Gastrocnemius medialis (tissue), 4 donors: ENCODE measurements at regions not wholly inside any gene's neighbourhood (a gene's known extent, or its start where the extent isn't known, plus 50 kb on each side); places are given as distances from the start of the nearest gene placed in this dataset.

ENCODE experiments used
- ATAC-seq, 2 donors: fragments of 150-250 bp; one replicate each; pipeline ENCODE4 v1.9.1; 2016
- DNase-seq, 2 donors: peaks; one replicate each; pipeline ENCODE4 v3.0.0-alpha.2; 2019
- H3K27ac ChIP-seq, 4 donors: fragments of 200-600 bp; sonication (generic); 1 replicate in 1 of 4; 2 replicates in 3 of 4; pipeline ENCODE4 v1.5.1; 2016 to 2018; ENCODE audit warnings: mild to moderate bottlenecking in 2 of 4, moderate library complexity in 1 of 4
- H3K27me3 ChIP-seq, 3 donors: fragments of 200-600 bp; sonication (generic) in 2 of 3; 1 replicate in 1 of 3; 2 replicates in 2 of 3; pipeline versions ENCODE4 v1.5.1 to v1.6.0; 2016 to 2019; ENCODE audit warnings: mild to moderate bottlenecking in 1 of 3, moderate library complexity in 1 of 3
- H3K36me3 ChIP-seq, 2 donors: fragments of 200-600 bp; sonication (generic) in 1 of 2; one replicate each; pipeline ENCODE4 v1.5.1; 2017 to 2018
- H3K4me1 ChIP-seq, 2 donors: fragments of 200-600 bp; sonication (generic) in 1 of 2; one replicate each; pipeline ENCODE4 v1.5.1; 2016 to 2017; ENCODE audit warnings: mild to moderate bottlenecking in 2 of 2
- H3K4me3 ChIP-seq, 4 donors: fragments of 200-600 bp; sonication (generic) in 3 of 4; 1 replicate in 1 of 4; 2 replicates in 3 of 4; pipeline ENCODE4 v1.5.1; 2016 to 2019; ENCODE audit warnings: mild to moderate bottlenecking in 2 of 4
- H3K9me3 ChIP-seq, 3 donors: fragments of 200-600 bp; sonication (generic) in 2 of 3; 1 replicate in 1 of 3; 2 replicates in 2 of 3; pipeline ENCODE4 v1.5.1; 2016 to 2019
- POLR2A ChIP-seq, 2 donors: fragments of 450-650 bp; IDR thresholded peaks; one replicate each; pipeline ENCODE4 v1.6.1; 2017; ENCODE audit warnings: antibody characterized with exemption in 2 of 2, mild to moderate bottlenecking in 2 of 2, moderate library complexity in 2 of 2
- in situ Hi-C, 4 donors: fragments of 200-750 bp; cut with MboI; loops; one replicate each; pipeline versions ENCODE4 v1.15.0 to v1.8.0; 2017; ENCODE audit warnings: low sequenced_read_pairs in 4 of 4
- intact Hi-C: fragments of 100-400 bp; cut with DNase I; formaldehyde crosslinking; loops from one replicate; pipeline ENCODE4 v1.15.1; 2023; ENCODE audit warnings: low total_unique reads
- TF ChIP-seq, protein P1 (sequence below), 5 experiments: fragments of 450-650 bp in 3 of 5; fragments of 200-600 bp in 2 of 5; sonication (generic) in 2 of 5; IDR thresholded peaks in 4 of 5; conservative IDR thresholded peaks in 1 of 5; 1 replicate in 4 of 5; 2 replicates in 1 of 5; pipeline ENCODE4 v1.5.1; 2016 to 2019; ENCODE audit warnings: antibody characterized with exemption in 5 of 5, mild to moderate bottlenecking in 3 of 5, moderate library complexity in 3 of 5

DNA sequence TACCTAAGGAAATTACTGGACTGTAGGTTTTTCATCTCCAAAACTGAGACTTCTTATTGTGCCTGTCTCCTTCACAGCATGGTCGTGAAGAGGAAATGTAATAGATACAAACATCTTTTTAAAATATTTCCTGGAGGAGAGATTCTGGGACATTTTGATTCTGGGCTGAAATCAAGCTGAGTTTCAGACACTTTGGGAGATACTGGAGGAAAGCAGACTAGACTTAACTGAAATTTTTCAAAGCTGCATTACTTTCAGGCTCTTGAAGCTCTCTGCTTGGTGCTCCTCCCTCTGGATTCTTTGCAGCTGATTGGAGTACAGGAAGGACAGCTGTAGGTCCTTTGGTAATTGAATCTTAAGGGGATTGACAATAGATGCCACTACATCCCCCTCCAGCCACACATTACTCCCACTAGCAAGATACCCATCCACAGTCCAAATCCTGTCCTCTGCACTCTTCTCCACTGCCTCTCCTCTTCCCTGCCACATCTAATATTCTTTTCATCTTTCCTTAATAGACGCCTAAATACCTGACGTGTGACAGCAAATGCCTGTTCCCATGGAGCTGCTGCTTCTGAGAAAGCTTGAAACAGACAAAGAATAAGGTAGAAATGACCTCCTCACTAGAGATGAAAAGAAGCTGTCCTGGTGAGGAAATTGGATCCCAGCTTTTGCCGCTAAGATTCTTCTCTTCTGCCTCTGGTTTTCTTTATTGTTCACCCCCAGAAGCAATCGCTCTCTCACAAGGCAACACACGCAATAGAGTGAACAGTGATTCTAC lies 111.5 kb upstream of the PHYHIPL start:
- Histone ChIP-seq H3K4me3 (no peak overlapping the region), H3K9me3 (no peaks in the 10 kb centered on the region), H3K36me3 (no peaks in the 10 kb centered on the region), H3K27ac (no peak overlapping the region), H3K27me3 (no peaks in the 10 kb centered on the region), H3K4me1 (peaks cover 0 to 4% of the 10 kb centered on the region in 2 donors)
- in situ Hi-C loops: no loop called here
- no peak for TF ChIP-seq POLR2A (IDR thresholded peaks at IDR 0.05)
- intact Hi-C loops: no loop called here
- ATAC-seq: no peak
- no peak for DNase-seq

DNA sequence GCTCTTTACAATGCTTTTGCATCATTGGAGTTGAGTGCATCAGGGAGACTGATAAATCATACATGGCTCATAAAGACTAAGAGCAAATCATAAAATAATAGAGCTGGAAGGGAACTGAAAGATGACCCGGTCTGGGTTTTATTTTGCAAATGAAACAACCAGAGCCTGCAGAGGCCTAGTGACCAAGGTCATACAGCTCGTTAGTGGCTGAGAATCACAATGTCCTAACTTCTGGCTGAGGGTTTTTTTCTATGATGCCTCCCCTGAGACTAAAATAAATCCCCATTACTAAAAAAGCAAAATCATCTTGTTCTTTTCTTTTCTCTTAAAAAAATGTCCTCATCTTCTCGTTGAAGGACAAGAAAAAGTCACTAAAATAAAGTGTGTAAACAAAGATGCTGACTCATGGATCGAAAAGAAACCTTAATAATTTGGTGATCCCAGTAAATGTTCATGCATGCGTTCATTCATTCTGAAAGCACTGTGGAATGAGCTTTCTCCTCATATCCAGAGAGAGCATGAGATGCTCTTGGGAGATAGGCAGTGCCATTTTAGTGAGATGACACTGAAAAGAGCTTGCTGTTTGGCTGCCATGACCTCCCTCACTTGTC lies 107.8 kb upstream of the PHYHIPL start:
- no peak for DNase-seq
- ATAC-seq: peak in 1 of 2 donors; percentile 33
- H3K36me3 ChIP-seq: no peaks in the 10 kb centered on the region
- in situ Hi-C loops (no loop called here), intact Hi-C loops (no loop called here)
- no peaks in the 10 kb centered on the region for H3K9me3 ChIP-seq
- no peaks in the 10 kb centered on the region for H3K27me3 ChIP-seq
- no peak overlapping the region for H3K4me3 ChIP-seq
- H3K27ac ChIP-seq: no peak overlapping the region
- TF ChIP-seq, protein P1, sequence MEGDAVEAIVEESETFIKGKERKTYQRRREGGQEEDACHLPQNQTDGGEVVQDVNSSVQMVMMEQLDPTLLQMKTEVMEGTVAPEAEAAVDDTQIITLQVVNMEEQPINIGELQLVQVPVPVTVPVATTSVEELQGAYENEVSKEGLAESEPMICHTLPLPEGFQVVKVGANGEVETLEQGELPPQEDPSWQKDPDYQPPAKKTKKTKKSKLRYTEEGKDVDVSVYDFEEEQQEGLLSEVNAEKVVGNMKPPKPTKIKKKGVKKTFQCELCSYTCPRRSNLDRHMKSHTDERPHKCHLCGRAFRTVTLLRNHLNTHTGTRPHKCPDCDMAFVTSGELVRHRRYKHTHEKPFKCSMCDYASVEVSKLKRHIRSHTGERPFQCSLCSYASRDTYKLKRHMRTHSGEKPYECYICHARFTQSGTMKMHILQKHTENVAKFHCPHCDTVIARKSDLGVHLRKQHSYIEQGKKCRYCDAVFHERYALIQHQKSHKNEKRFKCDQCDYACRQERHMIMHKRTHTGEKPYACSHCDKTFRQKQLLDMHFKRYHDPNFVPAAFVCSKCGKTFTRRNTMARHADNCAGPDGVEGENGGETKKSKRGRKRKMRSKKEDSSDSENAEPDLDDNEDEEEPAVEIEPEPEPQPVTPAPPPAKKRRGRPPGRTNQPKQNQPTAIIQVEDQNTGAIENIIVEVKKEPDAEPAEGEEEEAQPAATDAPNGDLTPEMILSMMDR (IDR thresholded peaks at IDR 0.05 in 4 of 5, conservative IDR thresholded peaks at IDR 0.05 in 1 of 5): no peak
- no peak for TF ChIP-seq POLR2A (IDR thresholded peaks at IDR 0.05)
- peaks cover 0 to 4% of the 10 kb centered on the region in 2 donors for H3K4me1 ChIP-seq

DNA sequence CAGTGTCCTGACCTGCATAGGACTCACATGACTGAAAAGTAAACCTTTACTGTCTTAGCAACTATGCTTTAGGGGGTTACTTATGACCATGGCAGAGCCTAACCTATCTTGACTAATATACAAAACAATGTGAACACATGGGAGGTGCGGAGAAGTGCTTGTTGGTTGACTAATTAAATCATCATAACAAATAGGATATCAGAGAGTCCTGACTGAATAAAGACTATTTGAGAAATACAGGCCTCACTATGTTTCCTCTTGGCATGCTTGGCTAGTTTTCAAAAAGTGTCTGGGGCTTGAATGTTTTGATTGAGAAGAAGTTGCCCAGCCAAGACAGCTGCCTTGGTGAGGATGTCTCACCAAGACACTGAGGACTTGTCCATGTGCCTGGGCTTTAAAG lies 104.4 kb upstream of the PHYHIPL start:
- H3K27me3 ChIP-seq: no peaks in the 10 kb centered on the region
- peaks cover 0 to 4% of the 10 kb centered on the region in 2 donors for H3K4me1 ChIP-seq
- no peak for TF ChIP-seq POLR2A (IDR thresholded peaks at IDR 0.05)
- TF ChIP-seq, protein P1 (IDR thresholded peaks at IDR 0.05 in 4 of 5, conservative IDR thresholded peaks at IDR 0.05 in 1 of 5): no peak
- no peaks in the 10 kb centered on the region for H3K9me3 ChIP-seq
- no peak overlapping the region for H3K27ac ChIP-seq
- in situ Hi-C loops: no loop called here
- H3K36me3 ChIP-seq: no peaks in the 10 kb centered on the region
- DNase-seq (no peak), ATAC-seq (no peak)
- intact Hi-C loops: no loop called here
- H3K4me3 ChIP-seq: no peak overlapping the region

DNA sequence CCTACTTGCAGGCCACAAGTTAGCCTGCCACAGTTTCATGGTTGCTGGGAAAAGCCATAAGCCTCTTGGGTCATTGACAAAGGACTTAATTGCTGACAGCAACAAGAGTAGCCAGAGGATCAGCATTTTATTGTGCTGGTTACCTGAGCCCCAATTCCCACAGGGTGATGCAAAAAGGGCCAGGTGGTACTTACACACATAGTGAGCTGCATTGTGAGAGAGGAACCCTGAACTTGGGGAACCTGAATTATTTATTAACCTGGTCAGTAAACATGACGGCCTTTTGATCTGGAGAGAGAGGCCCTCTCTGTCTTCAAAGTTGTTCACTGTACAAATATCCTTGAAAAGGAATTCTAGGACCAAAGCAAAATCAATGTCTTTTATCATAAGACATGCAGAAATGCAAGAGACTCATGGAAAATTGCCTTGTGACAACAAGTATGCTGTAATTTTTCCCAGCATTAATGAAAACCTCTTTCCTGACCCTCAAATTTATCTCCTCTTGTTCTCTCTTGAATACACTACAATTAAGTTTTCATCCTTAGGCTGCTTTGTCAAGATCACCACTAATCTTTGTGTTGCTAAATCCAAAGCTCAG lies 102.9 kb upstream of the PHYHIPL start:
- DNase-seq (no peak), ATAC-seq (no peak)
- no peak for TF ChIP-seq POLR2A (IDR thresholded peaks at IDR 0.05)
- TF ChIP-seq, protein P1 (IDR thresholded peaks at IDR 0.05 in 4 of 5, conservative IDR thresholded peaks at IDR 0.05 in 1 of 5): no peak
- H3K36me3 ChIP-seq: no peaks in the 10 kb centered on the region
- no peaks in the 10 kb centered on the region for H3K9me3 ChIP-seq
- no peak overlapping the region for H3K27ac ChIP-seq
- H3K4me1 ChIP-seq: no peaks in the 10 kb centered on the region
- intact Hi-C loops (no loop called here), in situ Hi-C loops (no loop called here)
- H3K4me3 ChIP-seq: no peak overlapping the region
- no peaks in the 10 kb centered on the region for H3K27me3 ChIP-seq

DNA sequence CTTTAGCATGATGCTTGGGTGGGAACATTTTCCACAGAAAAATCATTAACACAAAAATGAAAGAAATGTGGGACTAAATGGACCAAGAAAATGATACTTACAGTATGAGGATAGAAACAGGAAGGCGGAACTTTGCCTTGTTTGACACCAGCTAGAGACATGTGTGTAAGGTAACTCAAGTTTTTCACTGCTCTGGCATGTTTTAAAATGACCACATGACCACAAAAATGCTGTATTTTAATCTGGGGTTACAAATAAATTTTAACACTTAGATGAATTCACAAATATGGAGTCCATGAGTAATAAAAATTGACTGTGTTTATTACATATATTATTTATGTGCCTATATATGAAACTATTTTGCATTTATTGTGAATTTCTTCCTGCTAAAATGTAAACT lies 100.9 kb upstream of the PHYHIPL start:
- no peak for ATAC-seq
- Histone ChIP-seq H3K27ac (no peak overlapping the region), H3K4me1 (peaks cover 0 to 13% of the 10 kb centered on the region in 2 donors), H3K4me3 (no peak overlapping the region), H3K36me3 (no peaks in the 10 kb centered on the region), H3K27me3 (no peaks in the 10 kb centered on the region), H3K9me3 (no peaks in the 10 kb centered on the region)
- no peak for TF ChIP-seq POLR2A (IDR thresholded peaks at IDR 0.05)
- TF ChIP-seq, protein P1 (IDR thresholded peaks at IDR 0.05 in 4 of 5, conservative IDR thresholded peaks at IDR 0.05 in 1 of 5): no peak
- in situ Hi-C loops (no loop called here), intact Hi-C loops (no loop called here)
- DNase-seq: no peak
